Sciatic nerve (tissue), 2 donors: ENCODE measurements at regions not wholly inside any gene's neighbourhood (a gene's known extent, or its start where the extent isn't known, plus 50 kb on each side); places are given as distances from the start of the nearest gene placed in this dataset.

Experiments used
- ATAC-seq: fragments of 200-7000 bp; cut with Tn5 transposase; one replicate; pipeline ENCODE4 v1.9.1; 2020; ENCODE audit warnings: mild to moderate bottlenecking, moderate library complexity
- DNase-seq: peaks from one replicate; pipeline ENCODE4 v3.0.0-alpha.2; 2020; ENCODE audit warnings: low spot score
- intact Hi-C: fragments of 100-400 bp; cut with DNase I; formaldehyde crosslinking; loops from one replicate; pipeline ENCODE4 v1.14.2; 2022
- donor health status: DM: no; HTN: no; CAD: no.
- donor health status: DM: no; HTN: no; CAD: no.

- ATAC-seq = no peak
- intact Hi-C loops = no loop called here
- DNase-seq = no peak
These were observed 184.7 kb downstream of the MYLK4 start for GRCh38 chr6:2566048-2566447.

GRCh38 chr6:2565499-2565898 is 185.2 kb downstream of the MYLK4 start:
- DNase-seq = no peak
- ATAC-seq = no peak
- intact Hi-C loops = no loop called here

GRCh38 chr6:2563635-2564034 is 187.1 kb downstream of the MYLK4 start:
- intact Hi-C loops = no loop called here
- no peak for DNase-seq
- ATAC-seq = no peak

- intact Hi-C loops = no loop called here
- ATAC-seq (no peak), DNase-seq (no peak)
These were observed 187.8 kb downstream of the MYLK4 start for GRCh38 chr6:2562721-2563451.

- intact Hi-C loops = no loop called here
- ATAC-seq = peak; percentile 74
- no peak for DNase-seq
These were observed 189.6 kb downstream of the MYLK4 start for GRCh38 chr6:2560917-2561698.

GRCh38 chr6:2560140-2560818 is 190.4 kb downstream of the MYLK4 start:
- intact Hi-C loops = no loop called here
- no peak for DNase-seq
- peak; percentile 4 for ATAC-seq

GRCh38 chr6:2558861-2559801 is 191.6 kb downstream of the MYLK4 start:
- DNase-seq = peak; percentile 72
- intact Hi-C loops = no loop called here
- ATAC-seq = peak; percentile 78

- DNase-seq = no peak
- intact Hi-C loops = no loop called here
- ATAC-seq = no peak
These were observed 192.5 kb downstream of the MYLK4 start for GRCh38 chr6:2558098-2558680.

GRCh38 chr6:2557181-2557720 is 193.5 kb downstream of the MYLK4 start:
- intact Hi-C loops = no loop called here
- ATAC-seq = no peak
- DNase-seq = no peak

GRCh38 chr6:2556761-2557160 is 194.0 kb downstream of the MYLK4 start:
- intact Hi-C loops = no loop called here
- DNase-seq (no peak), ATAC-seq (no peak)

- DNase-seq = no peak
- intact Hi-C loops = no loop called here
- ATAC-seq = no peak
These were observed 196.0 kb downstream of the MYLK4 start for GRCh38 chr6:2554651-2555260.

GRCh38 chr6:2552526-2553154 is 198.1 kb downstream of the MYLK4 start:
- DNase-seq = no peak
- no peak for ATAC-seq
- intact Hi-C loops = no loop called here

- DNase-seq (no peak), ATAC-seq (no peak)
- intact Hi-C loops = loop anchor here (1.0 kb wide), 1 partner anchor 39 kb away; no protein-coding TSS in a partner anchor
These were observed 199.0 kb downstream of the MYLK4 start for GRCh38 chr6:2551705-2552104.

GRCh38 chr6:2550247-2550646 is 200.5 kb downstream of the MYLK4 start:
- DNase-seq (no peak), ATAC-seq (no peak)
- intact Hi-C loops = no loop called here

GRCh38 chr6:2549834-2550233 is 200.9 kb downstream of the MYLK4 start:
- ATAC-seq (no peak), DNase-seq (no peak)
- intact Hi-C loops = no loop called here

- intact Hi-C loops = no loop called here
- no peak for DNase-seq
- no peak for ATAC-seq
These were observed 203.4 kb downstream of the MYLK4 start for GRCh38 chr6:2547355-2547754.

GRCh38 chr6:2546901-2547300 is 203.8 kb downstream of the MYLK4 start:
- intact Hi-C loops = no loop called here
- no peak for DNase-seq
- no peak for ATAC-seq
